Left lung (tissue), 4 donors: ENCODE measurements at regions not wholly inside any gene's neighbourhood (a gene's known extent, or its start where the extent isn't known, plus 50 kb on each side); places are given as distances from the start of the nearest gene placed in this dataset.
A peak's percentile ranks its signal among the peaks of the same experiment; 100 is the strongest.

ENCODE experiments used
- ATAC-seq: fragments of 200-7000 bp; cut with Tn5 transposase; one replicate; pipeline ENCODE4 v1.9.1; 2020; ENCODE audit warnings: moderate library complexity
- DNase-seq, 4 donors: peaks; one replicate each; pipeline ENCODE4 v3.0.0-alpha.2; 2013 to 2020
- H3K27ac ChIP-seq, 2 donors: fragments of 200-600 bp; sonication (generic) in 1 of 2; one replicate each; pipeline versions ENCODE4 v1.5.0 to v1.8.0; 2020 to 2021
- H3K27me3 ChIP-seq, 2 donors: fragments of 200-600 bp; sonication (generic) in 1 of 2; one replicate each; pipeline versions ENCODE4 v1.5.0 to v1.8.0; 2020 to 2021
- H3K36me3 ChIP-seq, 2 donors: fragments of 200-600 bp; sonication (generic) in 1 of 2; one replicate each; pipeline versions ENCODE4 v1.5.0 to v1.8.0; 2020 to 2021
- H3K4me1 ChIP-seq, 2 donors: fragments of 200-600 bp; one replicate each; pipeline ENCODE4 v1.8.0; 2021
- H3K4me3 ChIP-seq, 2 donors: fragments of 200-600 bp; sonication (generic) in 1 of 2; one replicate each; pipeline versions ENCODE4 v1.5.0 to v1.8.0; 2020 to 2021; ENCODE audit warnings: mild to moderate bottlenecking in 1 of 2
- H3K9me3 ChIP-seq, 2 donors: fragments of 200-600 bp; sonication (generic) in 1 of 2; one replicate each; pipeline versions ENCODE4 v1.5.0 to v1.8.0; 2020 to 2021
- intact Hi-C, 2 donors: fragments of 100-400 bp; cut with DNase I; formaldehyde crosslinking; loops; one replicate each; pipeline versions ENCODE4 v1.11.2 to v1.14.2; 2022
- TF ChIP-seq, protein P1 (sequence below), 2 donors: fragments of 200-600 bp; sonication (generic) in 1 of 2; IDR thresholded peaks; one replicate each; pipeline versions ENCODE4 v1.5.0 to v1.8.0; 2021; ENCODE audit warnings: antibody characterized with exemption in 2 of 2
- donor health status: DM: no; HTN: yes; CAD: no.
- donor health status: DM: no; HTN: no; CAD: no.

DNA sequence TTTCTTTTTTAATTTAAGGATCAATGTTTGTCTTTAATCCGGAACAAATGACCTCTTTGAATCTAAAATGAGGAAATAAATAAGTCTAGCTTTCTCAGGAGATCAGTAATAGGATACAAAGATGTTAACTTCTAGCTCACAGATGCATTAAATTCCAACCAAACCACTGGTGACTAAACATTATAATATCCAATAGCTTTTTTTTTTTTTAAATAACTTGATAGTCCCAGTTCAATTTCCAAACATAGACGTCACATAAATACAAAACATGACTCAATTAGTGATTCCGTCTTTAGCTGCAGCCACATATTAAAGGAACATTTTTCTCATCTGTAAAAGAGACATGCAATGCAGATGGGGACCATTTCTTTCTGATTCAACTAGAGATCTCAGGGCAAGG lies 390.5 kb upstream of the PCDH9 start:
- DNase-seq (no peak), ATAC-seq (no peak)
- no peaks in the 10 kb centered on the region for H3K9me3 ChIP-seq
- intact Hi-C loops: no loop called here
- no peaks in the 10 kb centered on the region for H3K27me3 ChIP-seq
- no peak overlapping the region for H3K27ac ChIP-seq
- no peaks in the 10 kb centered on the region for H3K36me3 ChIP-seq
- no peak overlapping the region for H3K4me3 ChIP-seq
- H3K4me1 ChIP-seq: no peaks in the 10 kb centered on the region
- TF ChIP-seq, protein P1, sequence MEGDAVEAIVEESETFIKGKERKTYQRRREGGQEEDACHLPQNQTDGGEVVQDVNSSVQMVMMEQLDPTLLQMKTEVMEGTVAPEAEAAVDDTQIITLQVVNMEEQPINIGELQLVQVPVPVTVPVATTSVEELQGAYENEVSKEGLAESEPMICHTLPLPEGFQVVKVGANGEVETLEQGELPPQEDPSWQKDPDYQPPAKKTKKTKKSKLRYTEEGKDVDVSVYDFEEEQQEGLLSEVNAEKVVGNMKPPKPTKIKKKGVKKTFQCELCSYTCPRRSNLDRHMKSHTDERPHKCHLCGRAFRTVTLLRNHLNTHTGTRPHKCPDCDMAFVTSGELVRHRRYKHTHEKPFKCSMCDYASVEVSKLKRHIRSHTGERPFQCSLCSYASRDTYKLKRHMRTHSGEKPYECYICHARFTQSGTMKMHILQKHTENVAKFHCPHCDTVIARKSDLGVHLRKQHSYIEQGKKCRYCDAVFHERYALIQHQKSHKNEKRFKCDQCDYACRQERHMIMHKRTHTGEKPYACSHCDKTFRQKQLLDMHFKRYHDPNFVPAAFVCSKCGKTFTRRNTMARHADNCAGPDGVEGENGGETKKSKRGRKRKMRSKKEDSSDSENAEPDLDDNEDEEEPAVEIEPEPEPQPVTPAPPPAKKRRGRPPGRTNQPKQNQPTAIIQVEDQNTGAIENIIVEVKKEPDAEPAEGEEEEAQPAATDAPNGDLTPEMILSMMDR (IDR thresholded peaks at IDR 0.05): no peak

DNA sequence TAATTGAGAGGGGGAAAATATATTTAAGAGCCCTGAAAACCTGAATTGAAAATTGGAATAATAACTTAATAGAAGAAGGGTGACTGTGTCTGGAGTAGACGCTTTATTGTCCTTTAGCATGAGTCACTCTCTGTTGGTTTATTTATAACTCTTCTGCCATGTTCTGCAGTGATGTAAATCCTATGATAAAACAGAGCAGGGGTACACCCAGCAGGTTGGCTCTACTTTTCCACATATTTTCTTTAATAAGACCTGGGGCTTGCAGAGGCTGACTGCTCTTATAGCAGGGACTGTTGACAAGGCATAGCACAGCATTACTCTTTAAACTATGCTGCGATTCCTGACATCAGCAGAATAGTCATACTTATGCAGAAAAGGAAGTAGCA lies 389.9 kb upstream of the PCDH9 start:
- DNase-seq (no peak), ATAC-seq (peak; percentile 56)
- intact Hi-C loops: no loop called here
- H3K4me3 ChIP-seq: no peak overlapping the region
- no peaks in the 10 kb centered on the region for H3K27me3 ChIP-seq
- H3K27ac ChIP-seq: no peak overlapping the region
- no peaks in the 10 kb centered on the region for H3K9me3 ChIP-seq
- H3K36me3 ChIP-seq: no peaks in the 10 kb centered on the region
- TF ChIP-seq, protein P1 (IDR thresholded peaks at IDR 0.05): no peak
- no peaks in the 10 kb centered on the region for H3K4me1 ChIP-seq

DNA sequence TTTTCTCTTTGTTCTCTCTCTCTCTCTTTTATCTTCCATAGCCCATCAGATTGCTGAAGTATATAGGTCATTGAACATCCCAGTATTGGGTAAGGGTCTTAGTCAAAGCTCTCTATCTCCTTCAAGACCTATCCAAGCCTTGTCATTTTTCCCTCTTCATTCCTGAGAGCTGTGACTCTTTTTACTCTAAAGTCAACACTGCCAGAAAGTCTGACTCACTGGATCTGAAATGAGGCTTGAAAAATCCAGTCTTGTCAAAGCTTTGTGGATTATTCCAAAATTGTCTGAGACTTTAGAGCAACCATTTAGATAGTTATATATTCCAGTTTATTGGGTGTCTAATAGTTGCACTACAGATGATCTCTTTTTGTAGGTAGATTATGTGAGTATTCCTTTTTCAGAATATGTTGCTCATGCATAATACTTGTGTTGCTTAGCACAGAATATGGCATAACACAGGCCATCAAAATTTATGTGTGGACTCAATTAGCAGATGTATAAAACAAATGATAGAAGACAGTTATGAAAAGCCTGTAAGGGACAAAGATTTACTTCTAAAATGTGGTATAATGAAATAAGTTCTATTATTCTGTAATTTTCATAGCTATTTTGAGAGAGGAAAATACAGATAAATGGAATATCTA lies 389.3 kb upstream of the PCDH9 start:
- no peak for DNase-seq
- TF ChIP-seq, protein P1 (IDR thresholded peaks at IDR 0.05): no peak
- Histone ChIP-seq H3K27ac (no peak overlapping the region), H3K36me3 (no peaks in the 10 kb centered on the region), H3K4me1 (no peaks in the 10 kb centered on the region), H3K27me3 (no peaks in the 10 kb centered on the region), H3K4me3 (no peak overlapping the region), H3K9me3 (no peaks in the 10 kb centered on the region)
- intact Hi-C loops: no loop called here
- ATAC-seq: peak; percentile 33

DNA sequence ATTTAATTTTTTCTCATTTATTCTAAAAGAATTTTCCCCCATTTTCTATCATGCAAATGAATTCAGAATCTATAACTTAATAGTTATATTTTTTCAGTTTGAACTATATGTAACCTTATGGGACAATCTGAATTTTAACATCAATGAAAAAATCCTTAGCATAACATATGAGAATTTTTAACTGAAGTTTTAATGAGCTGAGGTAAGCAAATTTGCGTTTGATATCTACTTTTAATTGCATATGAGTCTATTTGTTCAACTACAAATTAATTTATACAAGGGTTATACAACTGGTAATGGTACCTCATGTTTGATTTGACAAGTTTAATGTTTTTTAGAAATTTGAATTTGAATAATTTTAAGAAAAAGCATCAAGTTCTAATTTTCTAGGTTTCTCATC lies 384.4 kb upstream of the PCDH9 start:
- Histone ChIP-seq H3K27ac (no peak overlapping the region), H3K36me3 (no peaks in the 10 kb centered on the region), H3K9me3 (no peaks in the 10 kb centered on the region), H3K4me1 (no peaks in the 10 kb centered on the region), H3K4me3 (no peak overlapping the region), H3K27me3 (no peaks in the 10 kb centered on the region)
- no peak for ATAC-seq
- DNase-seq: no peak
- TF ChIP-seq, protein P1 (IDR thresholded peaks at IDR 0.05): no peak
- intact Hi-C loops: no loop called here

DNA sequence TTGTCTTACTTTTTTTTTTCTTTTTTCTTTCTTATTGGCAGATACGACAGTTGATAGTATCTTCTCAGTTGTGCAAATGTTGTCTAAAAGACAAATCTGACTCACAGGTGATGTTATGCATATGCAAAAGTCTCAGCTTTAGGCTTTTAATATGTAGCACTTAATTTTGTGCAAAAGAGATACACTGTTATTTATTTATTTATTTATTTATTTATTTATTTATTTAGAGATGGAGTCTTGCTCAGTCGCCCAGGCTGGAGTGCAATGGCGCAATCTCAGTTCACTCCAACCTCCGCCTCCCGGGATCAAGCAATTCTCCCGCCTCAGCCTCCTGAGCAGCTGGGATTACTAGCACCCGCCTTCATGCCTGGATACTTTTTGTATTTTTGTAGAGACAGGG lies 383.9 kb upstream of the PCDH9 start:
- DNase-seq (no peak), ATAC-seq (no peak)
- Histone ChIP-seq H3K36me3 (no peaks in the 10 kb centered on the region), H3K4me3 (no peak overlapping the region), H3K4me1 (no peaks in the 10 kb centered on the region), H3K27me3 (no peaks in the 10 kb centered on the region), H3K27ac (no peak overlapping the region), H3K9me3 (no peaks in the 10 kb centered on the region)
- intact Hi-C loops: no loop called here
- TF ChIP-seq, protein P1 (IDR thresholded peaks at IDR 0.05): no peak
